ENCODE measurements at regions not wholly inside any gene's neighbourhood (a gene's known extent, or its start where the extent isn't known, plus 50 kb on each side); places are given as distances from the start of the nearest gene placed in this dataset.

GRCh38 chr3:22471557-22471956, 720.5 kb upstream of the ZNF385D start:
- Histone ChIP-seq H3K27ac (ENCODE audit: extremely low read depth, low read depth, low read length) (no peak overlapping the region), H3K9me1 (ENCODE audit: control insufficient read depth, insufficient read depth, low read length) (no peaks in the 10 kb centered on the region), H3K79me2 (ENCODE audit: control insufficient read depth, insufficient read depth, low read length) (no peaks in the 10 kb centered on the region), H3K4me1 (replicated peaks in 1 of 2; ENCODE audit: control insufficient read depth in 2 of 2, insufficient read depth in 2 of 2, low read length in 2 of 2) (no peaks in the 10 kb centered on the region), H3K36me3 (ENCODE audit: control insufficient read depth, insufficient read depth, low read length) (no peaks in the 10 kb centered on the region), H3K27me3 (ENCODE audit: control insufficient read depth in 2 of 2, insufficient read depth in 2 of 2, low read length in 2 of 2) (no peaks in the 10 kb centered on the region), H4K20me1 (replicated peaks; ENCODE audit: control insufficient read depth, insufficient read depth, low read length) (no peaks in the 10 kb centered on the region), H2AFZ (ENCODE audit: low read depth, low read length) (no peak overlapping the region), H3K9ac (ENCODE audit: insufficient read depth in 1 of 2, low read depth in 2 of 2, low read length in 2 of 2) (no peak overlapping the region), H3K4me3 (no peak overlapping the region), H3K4me2 (ENCODE audit: insufficient read depth, low read length) (no peak overlapping the region), H3K9me3 (replicated peaks; ENCODE audit: control insufficient read depth, insufficient read depth, low read depth, low read length) (no peaks in the 10 kb centered on the region)
- TF ChIP-seq NEUROD1 (IDR thresholded peaks at IDR 0.05; ENCODE audit: borderline replicate concordance, low read depth, low read length, partially characterized antibody) (no peak), PTRF (tag; IDR thresholded peaks at IDR 0.05) (no peak), U2AF2 (optimal IDR thresholded peaks at IDR 0.05; ENCODE audit: low read depth, low read length) (no peak), HDGF (IDR thresholded peaks at IDR 0.05) (no peak), EP300 (IDR thresholded peaks at IDR 0.05; ENCODE audit: low read length) (no peak), EHMT2 (IDR thresholded peaks at IDR 0.05) (no peak), JUND (IDR thresholded peaks at IDR 0.05; ENCODE audit: borderline replicate concordance, low read depth, low read length) (no peak), JUND (tag; IDR thresholded peaks at IDR 0.05; ENCODE audit: borderline replicate concordance, low read depth, low read length) (no peak), YBX1 (IDR thresholded peaks at IDR 0.05) (no peak), TFAP4 (CRISPR knock-in tag; IDR thresholded peaks at IDR 0.05; ENCODE audit: borderline replicate concordance) (no peak), RNF219 (CRISPR knock-in tag; IDR thresholded peaks at IDR 0.05) (no peak)
- TF ChIP-seq, protein P1, sequence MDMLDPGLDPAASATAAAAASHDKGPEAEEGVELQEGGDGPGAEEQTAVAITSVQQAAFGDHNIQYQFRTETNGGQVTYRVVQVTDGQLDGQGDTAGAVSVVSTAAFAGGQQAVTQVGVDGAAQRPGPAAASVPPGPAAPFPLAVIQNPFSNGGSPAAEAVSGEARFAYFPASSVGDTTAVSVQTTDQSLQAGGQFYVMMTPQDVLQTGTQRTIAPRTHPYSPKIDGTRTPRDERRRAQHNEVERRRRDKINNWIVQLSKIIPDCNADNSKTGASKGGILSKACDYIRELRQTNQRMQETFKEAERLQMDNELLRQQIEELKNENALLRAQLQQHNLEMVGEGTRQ (CRISPR knock-in tag; IDR thresholded peaks at IDR 0.05): no peak
- CTCF ChIA-PET (ENCODE audit: low intra/inter-chr PET ratio): no interaction called here
- intact Hi-C loops (cut with micrococcal nuclease) (no loop called here), in situ Hi-C loops (cut with MboI) (no loop called here)
- no peak for DNase-seq (ENCODE audit: extremely low read depth in 1 of 4, low spot score in 3 of 4)
- no peak for FAIRE-seq
- no peak for ATAC-seq
- POLR2A ChIA-PET: no interaction called here
- BruUV-seq (replicated peaks): no TSS peak
- 1% methylated on average over 4 of the region's 4 CpGs for WGBS (ENCODE audit: insufficient coverage, low coverage, missing lambda C conversion rate)
